Muscle of leg (tissue), 3 donors: ENCODE measurements at regions not wholly inside any gene's neighbourhood (a gene's known extent, or its start where the extent isn't known, plus 50 kb on each side); places are given as distances from the start of the nearest gene placed in this dataset.
A peak's percentile ranks its signal among the peaks of the same experiment; 100 is the strongest.

Experiments used
- DNase-seq: peaks from one replicate; pipeline ENCODE4 v3.0.0; 2013
- H3K27ac ChIP-seq: one replicate; pipeline ENCODE4 v1.5.1; 2013; ENCODE audit warnings: mild to moderate bottlenecking, low read length, control low read depth
- H3K27me3 ChIP-seq: one replicate; pipeline ENCODE4 v1.6.1; 2013; ENCODE audit warnings: low read length; ENCODE audit not compliant: control insufficient read depth, insufficient read depth
- H3K36me3 ChIP-seq: one replicate; pipeline ENCODE4 v1.6.1; 2013; ENCODE audit warnings: low read length; ENCODE audit not compliant: control insufficient read depth, insufficient read depth
- H3K4me1 ChIP-seq: one replicate; pipeline ENCODE4 v1.6.1; 2013; ENCODE audit warnings: low read length; ENCODE audit not compliant: control insufficient read depth, insufficient read depth
- H3K4me3 ChIP-seq: one replicate; pipeline ENCODE4 v1.5.1; 2013; ENCODE audit warnings: low read length, control low read depth
- H3K9me3 ChIP-seq: replicated peaks from 2 replicates; pipeline ENCODE4 v1.6.1; 2013; ENCODE audit warnings: low read depth, low read length; ENCODE audit not compliant: control insufficient read depth
- WGBS: methylation state at CpG from one replicate; pipeline ENCODE4 v1.1.5; 2013; ENCODE audit warnings: missing lambda C conversion rate; ENCODE audit not compliant: insufficient coverage; 5-methylcytosine and 5-hydroxymethylcytosine counted together

DNA sequence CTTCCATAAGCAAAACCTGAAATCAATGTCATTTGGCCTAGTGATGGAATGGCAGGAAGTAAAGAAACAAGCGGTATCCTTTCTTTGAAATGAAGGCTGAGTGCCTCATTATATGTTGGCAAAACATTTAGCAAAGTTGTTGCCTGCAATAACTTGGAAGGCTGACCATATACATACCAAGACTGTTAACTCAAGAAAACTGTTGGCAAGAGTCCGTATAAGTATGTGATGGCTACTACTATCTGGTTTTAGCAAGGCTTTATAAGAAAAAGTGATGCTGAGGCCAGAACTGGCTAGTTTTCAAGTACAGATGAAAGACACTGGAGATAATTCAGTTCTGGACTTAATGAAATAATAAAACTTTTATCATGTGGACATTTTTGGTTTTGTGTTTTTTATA is 356.2 kb downstream of the ZNF521 start:
- no peak overlapping the region for H3K4me3 ChIP-seq
- no peak overlapping the region for H3K27ac ChIP-seq
- DNase-seq: peak; percentile 29
- no peaks in the 10 kb centered on the region for H3K36me3 ChIP-seq
- WGBS: 57% methylated on average over 1 of the region's 2 CpGs
- peaks cover 5% of the 10 kb centered on the region for H3K9me3 ChIP-seq
- no peaks in the 10 kb centered on the region for H3K27me3 ChIP-seq
- H3K4me1 ChIP-seq: peaks cover 9% of the 10 kb centered on the region

DNA sequence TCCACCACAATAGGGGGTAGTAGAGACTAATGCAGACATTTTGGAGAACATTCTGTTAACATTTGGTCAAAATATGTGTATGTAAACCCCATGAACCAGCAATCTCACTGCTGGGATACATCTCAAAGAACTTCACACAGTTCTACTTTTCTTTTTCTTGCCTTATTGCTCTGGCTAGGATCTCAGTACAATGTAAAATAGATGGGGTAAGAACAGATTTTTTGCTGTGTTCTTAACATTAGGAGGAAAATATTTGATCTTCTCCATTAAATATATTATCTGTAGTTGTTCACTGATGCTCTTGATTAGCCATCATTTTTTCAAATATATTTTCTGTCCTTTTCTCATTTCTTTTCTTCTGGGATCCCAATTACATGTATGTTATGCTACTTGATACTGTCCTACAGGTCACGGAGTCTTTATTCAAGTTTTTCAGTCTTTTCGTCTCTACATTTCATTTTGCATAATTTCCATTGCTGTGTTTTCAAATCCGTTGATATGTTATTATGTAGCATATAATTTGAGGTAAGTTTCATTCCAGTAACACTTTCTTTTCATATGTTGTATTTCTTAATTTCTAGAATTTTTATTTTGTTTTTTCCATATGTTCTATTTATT is 352.2 kb downstream of the ZNF521 start:
- no peak overlapping the region for H3K27ac ChIP-seq
- H3K4me1 ChIP-seq: peaks cover 3% of the 10 kb centered on the region
- H3K4me3 ChIP-seq: no peak overlapping the region
- no CpG with 5 or more reads among the region's 3 CpGs for WGBS
- H3K27me3 ChIP-seq: no peaks in the 10 kb centered on the region
- peaks cover 5% of the 10 kb centered on the region for H3K9me3 ChIP-seq
- no peak for DNase-seq
- no peaks in the 10 kb centered on the region for H3K36me3 ChIP-seq

DNA sequence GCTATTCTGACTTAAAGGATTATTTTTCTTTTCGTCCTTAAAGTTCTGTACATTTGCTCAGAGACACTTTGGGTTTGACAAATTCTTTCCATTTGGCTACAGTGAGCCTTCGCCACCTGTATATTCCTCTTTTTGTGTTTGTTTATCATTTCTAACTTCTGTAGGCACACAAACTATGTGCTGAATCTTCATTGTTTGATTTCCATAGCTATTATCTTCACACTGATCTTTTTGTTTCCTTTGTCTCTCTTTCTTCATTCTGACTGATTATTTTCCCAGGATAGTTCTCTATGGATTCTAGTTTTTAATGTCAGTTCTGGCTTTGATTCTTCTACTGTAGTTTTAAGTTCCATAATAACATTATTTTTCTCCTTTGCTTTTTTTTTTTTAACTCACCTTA is 350.2 kb downstream of the ZNF521 start:
- H3K4me3 ChIP-seq: no peak overlapping the region
- no peaks in the 10 kb centered on the region for H3K27me3 ChIP-seq
- no CpG with 5 or more reads among the region's 2 CpGs for WGBS
- DNase-seq: no peak
- H3K27ac ChIP-seq: no peak overlapping the region
- no peaks in the 10 kb centered on the region for H3K36me3 ChIP-seq
- H3K9me3 ChIP-seq: peaks cover 5% of the 10 kb centered on the region
- H3K4me1 ChIP-seq: peaks cover 10% of the 10 kb centered on the region

DNA sequence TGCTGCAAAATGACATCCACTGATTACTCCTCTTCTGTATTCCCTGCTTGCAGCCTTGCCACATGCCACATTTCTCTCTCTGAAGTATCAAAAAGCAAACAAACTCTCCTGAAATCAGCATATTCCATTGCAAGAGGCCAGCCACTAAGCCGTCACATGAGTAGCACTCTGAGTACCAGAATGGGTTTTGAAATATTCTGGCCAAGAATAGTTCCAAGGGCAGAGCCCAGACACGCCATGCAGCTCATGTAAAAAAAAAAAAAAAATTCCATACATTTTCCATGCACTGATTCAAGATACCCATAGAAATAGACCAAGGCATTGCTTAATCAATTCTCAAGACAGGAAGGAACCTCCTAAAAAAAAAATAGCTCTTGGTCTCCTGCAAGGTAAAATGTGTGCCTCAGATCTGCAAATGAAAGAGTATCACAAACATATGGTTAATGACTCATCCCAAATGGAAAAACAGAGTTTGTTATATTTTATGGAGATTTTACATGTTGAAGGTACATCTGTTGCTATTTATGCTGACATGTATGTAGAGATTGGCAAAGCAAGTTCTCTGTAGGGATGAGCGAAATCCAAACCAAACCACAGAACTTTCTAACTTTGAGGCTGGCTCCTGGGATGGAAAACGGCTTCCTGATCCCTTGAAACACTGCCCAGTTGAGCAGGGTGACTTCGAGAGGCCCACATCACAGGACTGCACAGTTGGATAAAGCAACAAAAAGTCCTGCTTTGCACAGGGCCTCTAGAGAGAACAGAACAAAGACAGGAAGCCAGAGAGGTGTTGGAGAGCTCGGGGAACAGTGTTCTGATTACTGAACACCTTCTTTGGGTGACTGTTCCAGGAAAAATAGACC is 346.2 kb downstream of the ZNF521 start:
- peak; percentile 92 for DNase-seq
- Histone ChIP-seq H3K4me1 (peaks cover 12% of the 10 kb centered on the region), H3K36me3 (no peaks in the 10 kb centered on the region), H3K9me3 (peaks cover 3% of the 10 kb centered on the region), H3K4me3 (no peak overlapping the region), H3K27me3 (no peaks in the 10 kb centered on the region), H3K27ac (peak overlapping the region; percentile 75)
- WGBS: 41% methylated on average over 2 of the region's 6 CpGs

DNA sequence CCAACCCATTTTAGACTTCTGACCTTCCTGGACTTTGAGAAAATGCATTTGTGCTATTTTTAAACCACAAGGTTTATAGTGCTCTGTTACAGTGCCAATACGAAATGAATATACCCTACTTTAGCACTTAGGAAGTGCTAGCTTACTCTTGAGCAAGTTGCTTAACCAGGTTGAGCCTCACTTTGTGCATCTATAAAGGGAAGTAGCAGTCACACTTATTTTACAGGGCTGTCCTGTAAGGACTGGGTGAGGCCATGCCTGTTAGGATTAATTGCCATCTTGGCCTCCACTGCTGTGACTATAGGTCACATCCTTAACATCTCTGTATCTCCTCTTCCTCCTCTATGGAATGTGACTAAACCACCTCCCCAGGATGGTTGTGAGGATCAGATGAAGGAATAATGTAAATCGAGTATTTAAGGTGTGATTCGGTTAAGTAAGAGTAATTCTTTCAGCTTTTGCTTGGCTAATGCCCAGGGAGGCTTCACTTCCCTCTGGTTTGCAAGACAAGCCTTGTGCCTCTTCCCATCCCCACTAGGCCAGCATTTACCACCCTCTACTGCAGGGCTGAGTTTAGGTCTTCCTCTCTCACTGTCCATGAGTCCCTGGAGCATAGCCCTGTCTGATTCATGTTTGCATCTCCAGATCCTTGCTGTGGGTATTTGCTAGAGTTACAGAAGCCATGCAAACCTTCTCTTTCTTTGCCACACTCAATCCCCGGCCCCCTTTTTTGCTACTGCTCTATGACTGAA is 341.2 kb downstream of the ZNF521 start:
- DNase-seq: no peak
- Histone ChIP-seq H3K4me3 (no peak overlapping the region), H3K27ac (no peak overlapping the region), H3K27me3 (no peaks in the 10 kb centered on the region), H3K36me3 (no peaks in the 10 kb centered on the region), H3K9me3 (peaks cover 3% of the 10 kb centered on the region), H3K4me1 (peaks cover 9% of the 10 kb centered on the region)
- no CpG with 5 or more reads among the region's 4 CpGs for WGBS
